Neural progenitor cell (in vitro differentiated cells): ENCODE measurements at regions not wholly inside any gene's neighbourhood (a gene's known extent, or its start where the extent isn't known, plus 50 kb on each side); places are given as distances from the start of the nearest gene placed in this dataset.
"Not testable (repeated sequence)": the region's sequence is repeated elsewhere in the genome, so short reads cannot be mapped to it uniquely, and the experiment has no call there.

ENCODE experiments used
- EZH2 ChIP-seq: fragments of 200-600 bp; sonication (generic); IDR thresholded peaks from 2 replicates; pipeline ENCODE4 v1.6.1; 2017; ENCODE audit warnings: antibody characterized with exemption, mild to moderate bottlenecking, moderate library complexity
- EZH2phosphoT487 ChIP-seq: fragments of 200-600 bp; sonication (generic); IDR thresholded peaks from 2 replicates; pipeline ENCODE4 v1.6.1; 2017; ENCODE audit warnings: antibody characterized with exemption
- TF ChIP-seq, protein P1 (sequence below): fragments of 200-600 bp; sonication (generic); IDR thresholded peaks from 2 replicates; pipeline ENCODE4 v1.5.1; 2017; ENCODE audit warnings: antibody characterized with exemption, mild to moderate bottlenecking

GRCh38 chr12:9422689-9423088 lies 185.0 kb downstream of the KLRB1 start:
- TF ChIP-seq, protein P1, sequence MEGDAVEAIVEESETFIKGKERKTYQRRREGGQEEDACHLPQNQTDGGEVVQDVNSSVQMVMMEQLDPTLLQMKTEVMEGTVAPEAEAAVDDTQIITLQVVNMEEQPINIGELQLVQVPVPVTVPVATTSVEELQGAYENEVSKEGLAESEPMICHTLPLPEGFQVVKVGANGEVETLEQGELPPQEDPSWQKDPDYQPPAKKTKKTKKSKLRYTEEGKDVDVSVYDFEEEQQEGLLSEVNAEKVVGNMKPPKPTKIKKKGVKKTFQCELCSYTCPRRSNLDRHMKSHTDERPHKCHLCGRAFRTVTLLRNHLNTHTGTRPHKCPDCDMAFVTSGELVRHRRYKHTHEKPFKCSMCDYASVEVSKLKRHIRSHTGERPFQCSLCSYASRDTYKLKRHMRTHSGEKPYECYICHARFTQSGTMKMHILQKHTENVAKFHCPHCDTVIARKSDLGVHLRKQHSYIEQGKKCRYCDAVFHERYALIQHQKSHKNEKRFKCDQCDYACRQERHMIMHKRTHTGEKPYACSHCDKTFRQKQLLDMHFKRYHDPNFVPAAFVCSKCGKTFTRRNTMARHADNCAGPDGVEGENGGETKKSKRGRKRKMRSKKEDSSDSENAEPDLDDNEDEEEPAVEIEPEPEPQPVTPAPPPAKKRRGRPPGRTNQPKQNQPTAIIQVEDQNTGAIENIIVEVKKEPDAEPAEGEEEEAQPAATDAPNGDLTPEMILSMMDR, result not testable (repeated sequence)
- not testable (repeated sequence) for TF ChIP-seq EZH2phosphoT487, EZH2
